WI38 (cell line): ENCODE measurements at regions not wholly inside any gene's neighbourhood (a gene's known extent, or its start where the extent isn't known, plus 50 kb on each side); places are given as distances from the start of the nearest gene placed in this dataset.

Source experiments
- H3K4me3 ChIP-seq: 2 replicates; pipeline ENCODE4 v1.5.1; 2011; ENCODE audit warnings: low read depth, mild to moderate bottlenecking, control low read depth, low read length
- CTCF ChIP-seq: IDR thresholded peaks from 2 replicates; pipeline ENCODE4 v1.5.1; 2012; ENCODE audit warnings: low read depth, mild to moderate bottlenecking, control low read depth, low read length

- no peak overlapping the region for H3K4me3 ChIP-seq
- TF ChIP-seq CTCF, result no peak
These were observed 76.6 kb upstream of the QRFPR start for GRCh38 chr4:121457278-121457875.

- no peak for TF ChIP-seq CTCF
- H3K4me3 ChIP-seq, result no peak overlapping the region
These were observed 74.5 kb upstream of the QRFPR start for GRCh38 chr4:121455285-121455684.

- TF ChIP-seq CTCF, result no peak
- H3K4me3 ChIP-seq, result no peak overlapping the region
These were observed 73.6 kb upstream of the QRFPR start for GRCh38 chr4:121454251-121454979.

- TF ChIP-seq CTCF, result no peak
These were observed 70.5 kb upstream of the QRFPR start for GRCh38 chr4:121451310-121451709.

GRCh38 chr4:121449416-121449815, 68.6 kb upstream of the QRFPR start:
- H3K4me3 ChIP-seq, result no peak overlapping the region
- TF ChIP-seq CTCF, result no peak

More at GRCh38 chr4:121451310-121451709, 70.5 kb upstream of the QRFPR start:
- H3K4me3 ChIP-seq, result no peak overlapping the region

GRCh38 chr4:121448231-121448630, 67.4 kb upstream of the QRFPR start:
- no peak for TF ChIP-seq CTCF
- no peak overlapping the region for H3K4me3 ChIP-seq

GRCh38 chr4:121439669-121440068, 58.9 kb upstream of the QRFPR start:
- TF ChIP-seq CTCF, result no peak

More at GRCh38 chr4:121439669-121440068, 58.9 kb upstream of the QRFPR start:
- no peak overlapping the region for H3K4me3 ChIP-seq
